ENCODE measurements at regions not wholly inside any gene's neighbourhood (a gene's known extent, or its start where the extent isn't known, plus 50 kb on each side); places are given as distances from the start of the nearest gene placed in this dataset.

GRCh38 chr2:38213619-38214167, 137.7 kb upstream of the CYP1B1 start:
- DNase-seq (no peak), ATAC-seq (no peak)
- intact Hi-C loops (cut with DNase I, micrococcal nuclease), result no loop called here

GRCh38 chr2:38212312-38212711, 136.4 kb upstream of the CYP1B1 start:
- DNase-seq, result no peak
- no peak for ATAC-seq
- intact Hi-C loops (cut with DNase I, micrococcal nuclease), result no loop called here

- intact Hi-C loops (cut with DNase I, micrococcal nuclease), result no loop called here
- DNase-seq (no peak), ATAC-seq (no peak)
Measured at GRCh38 chr2:38207168-38207567, 131.2 kb upstream of the CYP1B1 start.

GRCh38 chr2:38203446-38203810, 127.5 kb upstream of the CYP1B1 start:
- ATAC-seq (no peak), DNase-seq (no peak)
- intact Hi-C loops (cut with DNase I, micrococcal nuclease), result no loop called here

DNA sequence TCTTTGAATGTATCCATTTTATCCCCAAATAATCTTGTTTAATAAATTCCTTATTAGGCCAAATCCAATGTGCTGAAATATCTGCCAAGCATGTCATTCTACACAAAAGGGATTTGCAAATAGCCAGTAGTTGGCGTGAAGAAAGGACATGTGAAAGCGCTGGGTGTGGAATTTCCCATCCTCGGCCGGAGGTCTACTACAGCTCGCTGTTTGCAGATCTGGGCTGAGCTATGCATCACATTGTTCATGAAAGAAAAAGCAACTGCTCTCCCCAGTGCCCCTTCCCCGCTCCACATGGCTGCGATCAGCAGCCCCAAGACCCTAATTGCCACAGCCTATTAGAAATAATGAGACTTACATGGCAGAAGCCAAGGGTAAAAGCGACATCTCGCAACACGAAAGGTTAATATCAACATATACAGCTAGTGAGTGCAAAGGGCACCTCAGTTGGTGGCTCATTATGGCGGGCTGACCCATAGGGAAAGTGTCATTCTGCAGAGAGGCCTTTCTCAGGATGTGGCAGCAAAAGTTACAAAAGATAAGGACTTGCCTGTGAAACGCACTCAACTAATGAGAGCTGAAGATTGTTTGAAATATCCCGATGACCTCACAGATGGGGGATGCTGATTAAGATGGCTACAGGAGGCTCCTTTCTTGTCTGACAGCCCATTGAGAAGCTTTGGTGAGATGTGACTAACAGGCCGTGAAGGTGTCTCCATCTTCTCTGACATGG, 126.9 kb upstream of the CYP1B1 start:
- intact Hi-C loops (cut with DNase I, micrococcal nuclease), result no loop called here
- DNase-seq, result no peak

GRCh38 chr2:38201784-38202183, 125.8 kb upstream of the CYP1B1 start:
- no peak for ATAC-seq
- DNase-seq, result no peak
- intact Hi-C loops (cut with DNase I, micrococcal nuclease), result no loop called here

More for the DNA sequence above, 126.9 kb upstream of the CYP1B1 start:
- ATAC-seq, result no peak

- no peak for DNase-seq
- ATAC-seq, result no peak
- intact Hi-C loops (cut with DNase I, micrococcal nuclease), result no loop called here
Measured at GRCh38 chr2:38200598-38200997, 124.6 kb upstream of the CYP1B1 start.

- DNase-seq (no peak), ATAC-seq (peak; percentile 77)
- intact Hi-C loops (cut with DNase I, micrococcal nuclease), result no loop called here
Measured at GRCh38 chr2:38199127-38199526, 123.2 kb upstream of the CYP1B1 start.

- ATAC-seq (no peak), DNase-seq (no peak)
- intact Hi-C loops (cut with DNase I, micrococcal nuclease), result no loop called here
Measured at GRCh38 chr2:38194751-38195150, 118.8 kb upstream of the CYP1B1 start.

DNA sequence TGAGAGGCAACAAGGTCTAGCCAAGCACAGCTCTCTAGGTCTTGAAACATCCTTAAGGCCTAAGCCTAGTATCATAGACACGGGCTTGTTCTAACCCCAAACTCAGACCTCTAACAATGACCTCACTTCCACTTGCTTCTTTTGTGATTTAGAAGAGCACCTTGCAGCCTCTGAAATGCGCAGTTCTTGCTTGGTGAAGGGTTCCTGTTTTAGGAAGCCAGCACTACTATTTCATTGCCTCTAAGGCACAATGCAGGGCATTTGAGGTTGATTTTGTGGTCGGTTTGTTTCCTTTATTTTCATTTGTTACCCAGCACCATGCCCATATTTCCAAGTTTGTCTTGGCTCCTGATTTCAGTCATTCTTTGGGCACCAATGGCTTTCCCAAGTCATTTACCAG, 117.0 kb upstream of the CYP1B1 start:
- DNase-seq (no peak), ATAC-seq (no peak)
- intact Hi-C loops (cut with DNase I, micrococcal nuclease), result no loop called here

DNA sequence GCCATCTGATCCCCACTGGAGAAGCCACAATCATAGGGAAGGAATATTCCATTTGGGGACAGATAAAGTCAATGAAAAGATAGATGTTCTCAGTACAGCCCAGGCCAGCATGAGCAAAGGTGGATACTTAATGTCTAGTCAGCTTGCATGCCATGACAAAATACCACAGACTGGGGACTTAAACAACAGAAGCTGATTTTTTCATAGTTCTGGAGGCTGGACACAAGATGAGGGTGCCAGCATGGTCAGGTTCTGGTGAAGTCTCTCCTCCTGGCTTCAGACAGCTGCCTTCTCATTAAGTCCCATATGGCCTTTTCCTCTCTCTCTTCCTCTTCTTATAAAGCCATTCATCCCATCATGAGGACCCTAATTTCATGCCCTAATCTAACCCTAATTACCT, 116.1 kb upstream of the CYP1B1 start:
- DNase-seq, result no peak
- intact Hi-C loops (cut with DNase I, micrococcal nuclease), result no loop called here
- ATAC-seq, result no peak

- DNase-seq, result no peak
- peak; percentile 81 for ATAC-seq
- intact Hi-C loops (cut with DNase I, micrococcal nuclease), result no loop called here
Measured at GRCh38 chr2:38191516-38191915, 115.6 kb upstream of the CYP1B1 start.

DNA sequence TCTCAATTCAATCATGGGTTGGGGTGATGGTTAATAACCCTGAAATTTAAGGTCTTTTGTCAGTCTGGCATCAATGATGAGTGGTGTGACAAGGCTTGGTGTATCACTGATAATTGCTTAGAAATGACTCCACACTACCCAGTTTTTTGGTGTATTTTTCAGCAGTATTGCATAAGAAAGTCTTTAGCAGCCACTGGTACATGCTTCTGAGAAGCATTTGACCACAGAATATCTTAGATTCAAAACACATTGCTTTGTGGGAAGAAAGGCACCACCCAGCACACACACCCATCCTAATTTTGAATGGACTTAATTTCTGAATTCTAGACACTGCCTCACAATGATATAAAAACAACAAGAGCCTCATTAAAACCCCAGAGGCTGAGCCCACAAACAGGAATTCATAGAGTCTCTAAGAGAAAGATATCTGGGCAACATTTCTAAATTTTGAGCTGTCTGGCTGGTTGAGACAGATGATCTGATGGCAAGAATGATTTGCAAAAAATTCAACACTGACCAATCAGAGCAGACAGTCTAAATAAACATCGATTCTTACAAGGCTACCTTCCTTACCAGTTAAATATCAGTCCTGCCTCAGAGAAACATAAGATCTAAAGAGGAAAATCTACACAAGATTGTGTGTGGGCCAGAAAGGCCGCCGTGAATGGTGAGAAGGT, 114.7 kb upstream of the CYP1B1 start:
- no peak for ATAC-seq
- intact Hi-C loops (cut with DNase I, micrococcal nuclease), result no loop called here

DNA sequence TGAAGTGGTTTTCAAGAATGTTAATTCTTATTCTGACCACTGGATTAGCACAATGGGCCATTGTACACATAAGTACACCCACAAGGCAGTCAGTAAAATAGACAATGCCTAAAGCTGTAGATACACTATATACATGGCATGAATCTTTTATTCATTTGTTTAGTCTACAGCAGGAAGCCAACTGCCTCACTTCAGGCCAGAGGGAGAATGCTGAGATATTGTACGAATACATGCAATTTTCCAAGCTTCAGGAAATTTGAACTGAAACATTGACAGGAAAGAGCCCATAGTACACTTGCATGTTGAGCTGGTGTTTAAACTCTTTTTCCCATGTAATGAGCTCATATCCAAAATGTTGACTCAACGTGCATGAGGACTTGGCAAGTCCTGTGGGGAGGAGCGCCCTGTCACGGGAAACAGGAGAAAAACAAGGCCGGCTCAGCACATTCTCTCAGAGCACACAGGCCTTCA, 111.6 kb upstream of the CYP1B1 start:
- intact Hi-C loops (cut with DNase I, micrococcal nuclease), result no loop called here
- ATAC-seq (no peak), DNase-seq (peak; percentile 31 to 71)

More for the DNA sequence above, 114.7 kb upstream of the CYP1B1 start:
- no peak for DNase-seq

- ATAC-seq (no peak), DNase-seq (no peak)
- intact Hi-C loops (cut with DNase I, micrococcal nuclease), result no loop called here
Measured at GRCh38 chr2:38185012-38185491, 109.1 kb upstream of the CYP1B1 start.

- no peak for ATAC-seq
- intact Hi-C loops (cut with DNase I, micrococcal nuclease), result no loop called here
- no peak for DNase-seq
Measured at GRCh38 chr2:38182492-38183003, 106.6 kb upstream of the CYP1B1 start.

GRCh38 chr2:38181806-38182491, 106.0 kb upstream of the CYP1B1 start:
- ATAC-seq (peak; percentile 77), DNase-seq (no peak)
- intact Hi-C loops (cut with DNase I, micrococcal nuclease), result no loop called here

DNA sequence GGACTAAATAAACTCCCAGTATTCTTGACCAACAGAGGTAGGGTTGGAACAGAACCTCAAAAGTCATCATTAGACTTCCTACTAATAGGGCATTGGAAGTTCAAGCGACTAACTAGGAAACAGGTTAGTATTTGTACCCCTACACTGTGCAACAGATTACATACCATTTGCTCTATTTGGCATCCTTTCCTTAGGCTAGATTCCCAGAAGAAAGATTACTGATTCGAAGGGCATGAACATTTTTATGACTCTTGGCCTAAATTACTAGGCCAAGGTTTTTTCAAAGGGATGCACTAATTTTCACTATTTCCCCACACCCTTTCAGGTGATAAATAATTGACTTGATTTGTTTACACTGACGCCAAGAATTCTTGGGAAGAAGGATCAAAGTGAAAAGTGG, 104.8 kb upstream of the CYP1B1 start:
- intact Hi-C loops (cut with DNase I, micrococcal nuclease), result no loop called here
- DNase-seq (no peak), ATAC-seq (no peak)
